Inferior parietal cortex (tissue), 1 donor: ENCODE measurements at regions not wholly inside any gene's neighbourhood (a gene's known extent, or its start where the extent isn't known, plus 50 kb on each side); places are given as distances from the start of the nearest gene placed in this dataset.
A peak's percentile ranks its signal among the peaks of the same experiment; 100 is the strongest.
"Not testable (repeated sequence)": the region's sequence is repeated elsewhere in the genome, so short reads cannot be mapped to it uniquely, and the experiment has no call there.

Experiments
- DNase-seq: peaks from one replicate; pipeline ENCODE4 v3.0.0-alpha.2; 2016; ENCODE audit errors: extremely low spot score

DNA sequence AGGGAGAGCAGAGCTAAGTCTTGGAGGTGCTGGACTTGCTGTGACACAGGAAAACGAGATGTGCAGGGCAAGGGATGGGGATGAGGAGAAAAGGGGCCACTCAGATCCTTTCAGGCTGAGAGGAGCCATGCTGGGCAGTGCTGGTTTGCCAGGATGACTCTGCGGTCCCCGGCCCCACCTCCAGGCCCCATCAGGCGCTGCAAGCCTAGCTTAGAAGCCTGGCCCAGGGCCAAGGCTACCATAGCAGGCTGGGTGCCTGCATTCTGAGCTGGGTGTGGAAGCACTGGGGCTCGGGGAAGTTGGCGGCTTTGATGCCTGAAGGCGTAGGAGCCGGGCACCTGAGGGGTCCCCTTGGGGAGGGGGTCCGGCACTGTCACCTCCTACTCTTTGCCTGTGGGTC is 341.2 kb upstream of the USP9Y start:
- DNase-seq, result no peak

DNA sequence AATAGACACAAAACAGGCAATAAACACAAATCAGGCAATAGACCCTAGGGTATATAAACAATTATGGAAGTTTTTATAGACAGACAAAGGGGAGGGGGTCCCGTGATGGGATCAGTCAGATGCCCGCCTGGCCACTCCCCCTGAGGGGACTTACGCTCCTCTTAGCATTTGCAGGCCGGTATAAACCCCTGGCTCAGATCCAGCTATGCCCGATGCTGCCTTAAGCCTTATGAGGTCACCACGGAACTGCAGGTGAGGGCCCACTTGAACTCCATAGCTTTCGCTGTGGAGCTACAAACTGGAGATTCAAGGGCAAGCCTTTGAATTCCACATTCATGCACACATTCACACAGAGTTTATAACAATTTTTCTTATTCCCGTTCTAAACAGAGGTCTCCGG is 340.5 kb upstream of the USP9Y start:
- no peak for DNase-seq

DNA sequence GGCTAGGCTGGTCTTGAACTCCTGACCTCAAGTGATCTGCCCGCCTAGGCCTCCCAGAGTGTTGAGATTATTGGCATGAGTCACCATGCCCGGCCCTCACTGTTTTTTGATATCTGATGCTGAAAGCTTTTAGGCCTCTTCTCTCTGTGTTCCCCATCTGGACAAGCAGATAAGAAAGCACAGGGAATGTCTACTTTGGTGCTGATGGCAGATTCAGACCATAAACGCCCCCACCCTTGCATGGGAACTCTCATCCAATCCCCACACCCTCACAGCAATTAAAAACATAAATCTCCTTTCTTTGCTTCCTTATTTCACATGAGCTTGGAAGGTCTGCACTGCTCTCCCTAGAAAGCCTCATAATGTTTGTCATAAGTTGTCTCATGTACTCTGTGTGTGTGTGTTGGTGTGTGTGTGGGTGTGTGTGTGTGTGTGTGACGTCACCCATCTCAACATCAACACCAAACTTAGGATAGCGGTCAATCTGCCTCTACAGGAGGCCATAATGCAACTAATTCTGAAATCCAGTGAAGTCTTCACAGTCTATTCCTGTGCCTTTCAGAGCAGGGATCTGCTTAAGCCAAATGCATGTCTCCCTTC is 335.6 kb upstream of the USP9Y start:
- DNase-seq, result no peak

DNA sequence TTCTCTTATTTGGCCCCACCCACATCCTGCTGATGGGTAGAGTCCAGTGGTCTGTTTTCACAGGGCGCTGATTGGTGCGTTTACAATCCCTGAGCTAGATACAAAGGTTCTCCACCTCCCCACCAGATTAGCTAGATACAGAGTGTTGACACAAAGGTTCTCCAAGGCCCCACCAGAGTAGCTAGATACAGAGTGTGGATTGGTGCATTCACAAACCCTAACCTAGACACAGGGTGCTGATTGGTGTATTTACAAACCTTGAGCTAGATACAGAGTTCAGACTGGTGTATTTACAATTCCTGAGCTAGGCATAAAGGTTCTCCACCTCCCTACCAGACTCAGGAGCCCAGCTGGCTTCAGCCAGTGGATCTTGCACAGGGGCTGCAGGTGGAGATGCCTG is 326.4 kb upstream of the USP9Y start:
- not testable (repeated sequence) for DNase-seq

DNA sequence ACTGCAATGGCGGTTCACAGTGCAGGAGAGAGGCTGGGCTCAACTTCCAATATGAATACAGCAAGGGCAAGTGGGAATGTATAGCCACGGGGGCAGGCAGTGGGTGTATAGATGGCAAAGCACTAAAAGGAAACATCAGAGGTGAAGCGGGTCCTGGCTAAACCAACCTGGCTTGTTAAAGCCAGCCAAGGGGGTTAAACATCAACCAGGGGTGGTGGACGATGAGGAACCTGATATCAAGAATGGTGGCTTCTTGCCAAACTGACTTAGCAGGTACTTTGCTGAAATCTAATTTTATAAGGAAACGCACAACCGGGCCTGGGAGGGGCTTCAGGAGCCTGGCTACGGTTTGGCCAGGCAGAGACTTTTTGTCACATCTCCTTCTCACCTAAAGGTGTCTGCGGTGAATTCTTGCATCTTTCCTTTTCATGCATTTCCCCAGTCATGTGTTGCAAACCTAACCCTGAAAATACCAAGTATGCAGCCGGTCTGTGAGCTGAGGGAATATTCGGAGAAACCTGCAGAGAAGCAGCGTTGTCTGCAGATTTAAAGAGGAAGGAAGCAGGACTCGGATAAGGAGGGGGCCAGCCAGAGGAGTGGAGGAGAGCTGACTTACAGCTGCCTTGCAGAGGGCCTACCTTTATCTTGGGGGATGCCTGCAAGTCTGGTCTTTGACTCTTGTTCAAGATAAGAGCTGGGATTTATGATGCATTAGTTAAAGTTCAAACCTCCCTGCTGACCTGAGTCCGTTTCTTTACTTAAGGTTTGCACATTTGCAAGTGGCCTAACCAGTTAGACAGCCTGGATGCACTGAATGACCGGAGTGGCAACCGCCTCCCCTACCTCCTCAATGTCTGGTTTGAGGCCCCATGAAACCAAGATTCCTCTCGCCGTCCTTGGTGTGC is 309.1 kb upstream of the USP9Y start:
- DNase-seq, result not testable (repeated sequence)

DNA sequence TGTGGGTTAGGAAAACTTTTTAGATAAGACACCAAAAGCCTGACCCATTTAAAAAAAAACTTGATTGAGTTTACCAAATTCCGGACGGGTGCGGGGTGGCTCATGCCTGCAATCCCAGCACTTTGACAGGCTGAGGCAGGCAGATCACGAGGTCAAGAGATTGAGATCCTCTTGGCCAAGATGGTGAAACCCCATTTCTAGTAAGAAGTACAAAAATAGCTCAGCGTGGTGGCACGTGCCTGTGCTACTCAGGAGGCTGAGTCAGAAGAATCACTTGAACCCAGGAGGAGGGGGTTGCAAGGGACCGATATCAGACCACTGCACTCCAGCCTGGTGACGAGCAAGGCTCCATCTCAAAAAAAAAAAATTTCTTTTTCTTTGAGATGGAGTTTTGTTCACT is 307.8 kb upstream of the USP9Y start:
- no peak for DNase-seq

DNA sequence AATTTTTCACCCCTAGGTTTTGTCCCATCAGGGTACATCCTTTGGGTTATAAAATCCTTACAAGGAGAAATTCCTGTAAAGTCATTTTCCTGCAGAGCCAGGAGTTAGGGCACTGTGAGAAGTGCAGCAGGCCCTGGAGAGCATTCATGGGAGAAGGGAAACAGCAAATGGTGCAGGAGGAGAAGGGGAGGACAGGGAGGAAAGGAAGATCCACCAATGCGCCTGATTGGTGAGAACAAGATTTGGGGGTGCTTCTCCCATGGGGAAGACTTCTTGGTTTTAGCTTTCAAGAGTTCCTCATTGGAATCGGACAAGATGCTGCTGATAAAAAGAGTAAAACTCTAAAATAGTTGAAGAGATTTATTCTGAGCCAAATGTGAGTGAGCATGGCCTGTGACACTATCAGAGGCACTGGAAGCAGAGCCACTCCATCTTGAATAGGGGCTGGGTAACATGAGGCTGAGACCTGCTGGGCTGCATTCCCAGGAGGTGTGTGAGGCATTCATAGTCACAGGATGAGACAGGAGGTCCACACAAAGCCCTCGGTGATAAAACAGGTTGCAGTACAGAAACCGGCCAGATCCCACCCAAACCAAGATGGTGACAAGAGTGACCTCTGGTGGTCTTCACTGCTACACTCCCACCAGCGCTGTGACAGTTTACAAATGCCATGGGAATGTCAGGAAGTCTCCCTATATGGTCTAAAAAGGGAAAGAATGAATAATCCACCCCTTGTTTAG is 305.5 kb upstream of the USP9Y start:
- not testable (repeated sequence) for DNase-seq

DNA sequence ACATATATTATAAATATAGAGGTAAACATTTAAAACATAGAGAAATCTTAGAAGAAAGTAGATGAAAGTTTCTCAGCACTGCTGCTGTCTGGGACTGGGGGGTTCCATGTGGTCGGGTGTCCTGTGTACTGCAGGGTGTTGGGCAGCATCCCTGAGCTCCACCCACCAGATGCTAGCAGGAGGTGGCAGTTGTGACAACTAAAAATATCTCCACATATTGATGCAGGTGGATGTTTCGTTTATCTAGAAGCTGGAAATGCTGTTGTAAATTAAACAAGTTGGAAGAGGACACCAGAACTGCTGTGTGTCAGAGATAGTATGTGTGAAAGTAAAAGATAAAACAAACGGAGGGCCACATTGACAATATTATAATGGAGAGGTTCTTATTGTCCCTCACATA is 297.1 kb upstream of the USP9Y start:
- no peak for DNase-seq

DNA sequence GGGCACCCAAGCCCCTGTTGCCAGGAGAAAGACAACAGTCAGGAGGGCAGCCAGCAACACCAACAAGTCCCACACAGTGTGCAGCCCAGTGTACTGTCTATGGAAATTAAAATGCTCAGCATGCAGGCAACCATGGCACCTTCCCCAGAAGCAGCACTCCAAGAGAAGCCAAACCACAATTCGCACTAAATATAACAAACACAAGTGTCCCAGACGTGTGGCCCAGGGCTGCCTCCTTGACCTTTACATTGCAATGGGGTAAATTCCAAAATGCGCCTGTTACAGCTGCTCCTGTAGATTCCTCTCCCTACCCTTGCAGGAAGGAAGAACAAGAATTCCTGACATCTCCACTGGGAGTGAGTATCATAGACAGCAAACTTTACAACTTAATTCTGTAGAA is 292.8 kb upstream of the USP9Y start:
- no peak for DNase-seq

DNA sequence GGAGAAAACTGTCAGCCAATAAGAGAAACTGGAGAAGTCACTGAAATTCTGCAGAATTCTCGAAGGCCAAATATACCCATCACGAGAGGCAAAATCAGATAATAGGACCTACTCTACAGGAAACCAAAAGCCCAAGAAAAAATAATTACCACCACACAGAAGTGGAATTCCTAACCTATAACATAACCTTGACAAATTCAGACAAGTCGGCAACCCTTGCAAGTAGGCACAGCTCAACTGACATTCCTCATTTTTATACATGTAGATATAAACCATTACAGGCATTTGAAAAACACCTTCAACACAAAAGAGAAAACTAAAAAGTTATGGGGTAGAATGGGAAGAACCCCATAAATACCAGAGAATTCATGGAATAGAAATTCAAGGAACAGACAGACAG is 290.3 kb upstream of the USP9Y start:
- DNase-seq, result no peak

DNA sequence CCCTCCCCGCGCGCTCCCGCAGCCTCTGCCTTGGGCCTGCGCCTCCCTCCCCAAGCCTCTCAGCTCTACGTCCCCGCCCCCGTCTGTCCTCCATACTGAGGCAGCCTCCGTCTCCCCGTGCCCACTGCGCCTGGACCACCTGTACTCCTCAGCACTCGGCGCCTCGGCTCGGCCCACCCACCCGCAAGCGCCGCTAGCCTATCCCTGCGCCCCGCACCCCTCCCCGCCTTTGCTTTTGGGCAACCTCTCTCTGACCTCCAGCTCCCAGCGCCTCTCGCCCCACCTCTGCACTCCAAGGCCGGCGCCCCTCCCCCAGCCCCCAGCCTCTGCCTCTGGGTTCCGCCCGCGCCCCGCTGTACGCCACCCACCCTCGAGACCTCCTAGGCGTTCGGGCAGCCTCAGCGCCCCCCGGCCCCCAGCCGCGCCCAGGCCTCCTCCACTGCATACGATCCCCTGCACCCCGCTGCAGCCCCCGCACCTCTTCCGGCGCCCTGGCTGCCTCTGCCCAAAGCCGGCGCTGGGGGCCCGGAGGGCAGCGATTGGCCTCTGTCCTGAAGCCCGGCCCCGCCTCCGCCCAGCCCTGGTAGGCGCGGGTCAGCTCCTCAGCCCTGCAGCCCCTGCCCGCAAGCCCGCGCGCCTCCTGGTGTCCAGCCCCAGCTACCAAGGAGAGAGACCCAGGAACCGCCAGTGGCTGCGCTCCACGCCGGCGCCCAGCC is 279.8 kb upstream of the USP9Y start:
- DNase-seq, result no peak

DNA sequence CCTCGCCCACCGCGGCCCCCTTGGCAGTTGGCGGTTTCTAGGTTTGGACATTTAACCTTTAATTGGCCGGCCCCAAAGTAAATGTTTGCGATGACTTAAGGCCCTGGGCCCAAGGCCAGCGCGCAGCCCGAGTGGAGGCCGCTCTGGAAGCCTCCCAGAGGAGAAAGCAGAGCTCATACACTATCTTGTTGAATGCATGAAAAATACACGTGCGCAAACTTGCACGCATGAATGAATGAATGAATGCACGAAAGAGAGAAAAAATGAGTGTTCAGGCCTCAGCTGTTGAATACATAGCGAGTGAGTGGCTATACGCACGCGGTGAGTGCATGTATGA is 279.3 kb upstream of the USP9Y start:
- no peak for DNase-seq

DNA sequence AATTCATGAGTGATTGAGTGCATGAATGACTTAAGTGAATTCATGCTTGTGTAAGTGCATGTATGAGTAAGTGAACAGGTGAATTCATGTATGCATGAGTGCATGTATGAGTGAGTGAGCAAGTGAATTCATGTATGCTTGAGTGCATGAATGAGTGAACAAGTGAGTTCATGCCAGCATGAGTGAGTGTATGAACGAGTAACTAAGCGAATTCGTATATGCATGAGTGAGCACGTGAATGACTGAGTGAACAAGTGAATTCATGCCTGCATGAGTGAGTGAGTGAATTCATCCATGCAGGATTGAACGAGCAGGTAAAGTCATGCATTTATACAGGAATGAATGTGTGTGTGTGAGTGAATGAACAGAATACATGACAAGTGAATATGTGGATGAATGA is 278.5 kb upstream of the USP9Y start:
- DNase-seq, result no peak

DNA sequence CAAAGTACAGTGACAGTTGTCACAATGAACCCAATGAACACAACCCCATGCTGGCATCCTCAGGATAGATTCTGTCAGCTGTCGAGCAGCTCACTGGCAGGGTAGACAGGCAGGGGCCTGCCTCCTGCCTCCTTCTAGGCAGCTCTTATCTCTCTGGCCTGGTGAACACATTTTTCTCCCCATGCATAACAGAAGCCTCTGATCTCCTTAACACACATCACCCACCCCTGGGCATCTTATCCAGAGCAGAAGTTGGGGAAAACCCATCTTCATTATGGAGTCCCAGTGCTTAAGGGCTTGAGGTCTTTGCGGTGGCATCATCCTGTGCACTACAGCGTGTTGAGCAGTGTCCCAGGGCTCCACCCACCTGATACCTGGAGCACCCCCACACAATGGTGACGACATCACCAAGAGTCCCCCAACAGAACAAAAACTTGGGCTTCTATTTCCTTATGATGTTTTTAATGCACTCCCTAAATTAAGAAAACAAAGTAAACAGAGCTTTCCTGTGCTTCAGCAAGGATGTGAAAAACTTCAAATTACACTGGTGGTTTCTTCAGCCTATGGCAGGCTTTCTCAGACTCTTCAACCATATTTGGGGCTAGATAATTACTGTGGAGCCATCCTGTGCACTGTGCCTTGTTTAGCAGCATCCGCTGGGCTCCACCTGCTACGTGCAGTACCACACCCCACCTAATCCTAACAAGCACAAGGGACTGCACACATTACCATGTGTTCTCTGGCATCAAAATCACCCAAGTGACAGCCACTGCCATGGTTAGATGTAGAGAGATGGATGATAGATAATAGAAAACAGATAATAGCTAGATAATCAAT is 277.4 kb upstream of the USP9Y start:
- no peak for DNase-seq

DNA sequence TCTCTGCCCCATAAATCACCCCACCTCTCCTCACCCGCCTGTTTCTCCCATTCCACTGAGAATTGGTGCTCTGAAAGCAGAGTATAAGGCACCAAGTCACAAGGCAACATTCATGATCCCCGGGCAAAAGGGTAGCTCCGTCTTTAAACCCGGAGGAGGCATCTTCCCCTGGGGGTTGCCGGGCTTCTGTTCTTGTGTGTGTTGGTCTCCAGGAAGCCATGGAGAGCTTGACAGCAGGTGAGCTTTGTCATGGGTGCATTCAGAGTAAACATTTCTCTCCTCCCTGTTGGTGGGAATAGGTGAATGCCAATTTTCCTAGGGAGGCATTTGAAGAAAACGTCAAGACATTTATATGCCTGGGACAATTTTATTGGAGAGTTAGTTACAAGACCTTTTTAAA is 275.5 kb upstream of the USP9Y start:
- DNase-seq, result no peak

DNA sequence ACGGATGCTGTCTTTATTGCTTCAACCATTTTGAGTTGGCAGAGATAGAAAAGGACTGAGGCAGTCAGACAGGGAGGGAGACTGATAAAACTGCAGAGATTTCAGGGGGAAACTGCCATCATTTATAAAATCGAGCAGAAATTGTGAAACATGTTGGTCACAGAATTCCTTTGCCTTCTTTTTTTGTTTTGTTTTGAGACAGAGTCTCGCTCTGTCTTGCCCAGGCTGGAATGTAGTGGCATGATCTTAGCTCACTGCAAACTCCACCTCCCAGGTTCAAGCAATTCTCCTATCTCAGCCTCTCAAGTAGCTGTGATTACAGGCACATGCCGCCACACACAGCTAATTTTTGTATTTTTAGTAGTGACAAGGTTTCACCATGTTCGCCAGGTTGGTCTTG is 273.7 kb upstream of the USP9Y start:
- no peak for DNase-seq

DNA sequence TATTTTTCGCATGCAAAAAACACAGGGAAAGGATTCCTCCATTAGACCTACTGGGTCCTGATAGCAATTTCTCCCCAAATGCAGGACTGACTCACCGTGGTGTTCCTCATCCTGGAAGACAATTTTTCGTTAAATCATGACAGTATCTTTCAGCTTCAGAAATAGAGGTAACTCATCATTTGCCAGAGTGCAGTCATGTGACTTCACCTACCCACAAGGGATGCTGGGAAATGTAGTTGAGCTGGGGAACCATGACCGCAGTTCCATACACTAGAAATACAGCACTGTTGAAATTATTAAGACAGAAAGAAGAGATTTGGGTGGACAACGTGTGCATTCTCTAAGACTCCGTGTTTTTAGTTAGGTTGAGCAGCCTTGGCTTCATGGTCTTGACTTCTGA is 269.5 kb upstream of the USP9Y start:
- peak; percentile 7 for DNase-seq

DNA sequence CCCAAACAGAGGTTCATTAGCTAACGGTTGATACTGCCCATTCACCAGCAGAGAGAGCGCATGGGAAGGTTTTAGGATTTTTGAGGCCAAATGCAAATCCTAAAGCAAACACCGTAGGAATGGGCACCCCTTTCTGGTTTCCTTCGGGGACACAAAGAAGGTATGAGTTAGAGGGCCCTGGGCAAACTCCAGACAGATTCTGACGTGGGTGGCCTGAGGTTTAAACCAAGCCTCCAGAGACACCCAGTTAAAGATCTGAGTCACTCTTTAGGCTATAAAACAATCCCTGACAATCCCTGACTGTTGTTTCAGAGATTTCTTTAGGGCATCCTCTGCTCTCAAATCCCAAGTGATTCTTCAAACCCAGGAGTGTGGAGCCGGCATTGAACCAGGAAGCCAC is 262.2 kb upstream of the USP9Y start:
- DNase-seq, result not testable (repeated sequence)

DNA sequence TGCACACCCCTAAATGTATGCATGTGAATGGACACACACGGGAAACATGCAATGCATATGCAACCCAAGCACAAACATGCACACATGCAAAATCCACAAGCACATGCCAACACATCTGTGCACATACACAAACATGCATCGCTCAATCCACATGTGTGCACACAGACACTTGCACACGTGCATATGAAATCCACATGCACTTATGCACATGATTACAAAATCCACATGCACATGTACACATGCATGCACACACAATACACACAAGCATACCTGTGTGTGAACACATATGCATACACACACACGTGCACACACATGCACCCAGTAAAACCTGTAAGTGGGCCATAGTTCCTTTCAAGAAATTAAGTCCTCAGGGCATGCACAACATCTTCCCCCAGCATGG is 256.8 kb upstream of the USP9Y start:
- no peak for DNase-seq

DNA sequence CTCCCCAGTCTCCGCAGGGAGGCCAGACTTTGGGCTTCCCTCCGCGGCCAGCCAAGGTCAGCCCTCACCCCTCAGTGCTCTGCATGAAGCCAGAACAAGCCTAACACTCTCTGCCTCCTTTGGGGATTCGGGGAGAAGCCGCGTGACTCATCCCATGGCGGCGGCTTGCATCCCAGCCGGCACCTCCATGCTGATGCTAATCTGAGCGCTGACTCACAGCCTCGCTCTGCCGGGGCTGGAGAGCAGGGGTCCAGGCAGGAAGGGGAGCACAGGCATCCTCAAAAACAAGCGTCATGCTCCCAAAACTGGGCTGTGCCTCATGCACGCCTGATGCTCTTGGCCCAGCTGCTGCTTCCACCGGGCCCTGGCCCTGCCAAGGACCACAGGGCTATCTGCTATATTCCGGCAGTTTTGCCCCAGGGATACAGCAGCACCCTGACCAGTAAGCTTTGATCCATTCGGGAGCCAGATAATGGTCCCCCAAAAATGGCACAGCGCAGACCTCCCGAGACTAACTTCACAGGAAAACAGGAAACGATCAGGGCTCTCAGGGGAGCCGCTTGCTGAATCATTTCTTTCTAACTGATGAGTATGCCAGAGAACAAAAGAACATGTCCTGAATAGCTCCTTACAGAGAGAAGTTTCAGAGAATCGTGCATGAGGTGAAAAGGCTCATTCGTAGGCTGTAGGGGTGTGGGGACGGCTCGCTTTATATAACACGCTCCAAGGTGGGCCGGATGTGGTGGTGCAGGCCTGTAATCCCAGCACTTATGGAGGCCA is 254.4 kb upstream of the USP9Y start:
- DNase-seq, result not testable (repeated sequence)

DNA sequence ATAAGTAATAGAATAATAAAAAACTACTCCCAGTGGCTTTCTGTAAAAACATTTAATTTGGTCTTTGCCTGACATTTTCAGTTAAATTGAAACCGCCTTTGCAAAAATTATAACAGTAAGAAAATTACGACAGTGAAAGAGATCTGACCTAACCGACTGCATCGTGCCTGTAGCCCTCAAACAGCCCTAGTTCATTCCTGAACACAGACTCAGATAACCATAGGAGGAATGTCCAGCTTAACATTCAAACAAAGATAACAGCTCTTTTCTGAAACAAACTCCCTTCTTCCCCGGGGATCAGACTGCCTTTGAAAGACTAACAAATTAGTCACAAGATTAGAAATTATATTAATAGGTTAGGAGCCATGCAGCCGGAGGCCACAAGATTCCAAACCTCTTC is 252.5 kb upstream of the USP9Y start:
- DNase-seq, result not testable (repeated sequence)
